Memory B cell (primary cell): ENCODE measurements at regions not wholly inside any gene's neighbourhood (a gene's known extent, or its start where the extent isn't known, plus 50 kb on each side); places are given as distances from the start of the nearest gene placed in this dataset.
"Not testable (repeated sequence)": the region's sequence is repeated elsewhere in the genome, so short reads cannot be mapped to it uniquely, and the experiment has no call there.

Source experiments
- ATAC-seq: fragments of 150-1000 bp; cut with Tn5 transposase; 2 replicates; pipeline ENCODE4 v1.10.0; 2021; ENCODE audit warnings: low read depth, mild to moderate bottlenecking, moderate library complexity
- DNase-seq, 2 donors: peaks; one replicate each; pipeline ENCODE4 v3.0.0; 2022; ENCODE audit warnings: low spot score in 2 of 2
- H3K27ac Mint-ChIP-seq: one replicate; pipeline ENCODE4 v1.8.0; 2022; ENCODE audit warnings: mild to moderate bottlenecking, moderate library complexity, mixed read lengths
- H3K27me3 Mint-ChIP-seq: one replicate; pipeline ENCODE4 v1.8.0; 2022; ENCODE audit warnings: mixed read lengths
- H3K36me3 Mint-ChIP-seq: one replicate; pipeline ENCODE4 v1.8.0; 2022; ENCODE audit warnings: mild to moderate bottlenecking, mixed read lengths
- H3K4me1 Mint-ChIP-seq: one replicate; pipeline ENCODE4 v1.8.0; 2022; ENCODE audit warnings: mixed read lengths
- H3K4me3 Mint-ChIP-seq: one replicate; pipeline ENCODE4 v1.8.0; 2022; ENCODE audit warnings: mild to moderate bottlenecking, moderate library complexity, mixed read lengths
- H3K9me3 Mint-ChIP-seq: one replicate; pipeline ENCODE4 v1.8.0; 2022; ENCODE audit warnings: mixed read lengths

GRCh38 chr1:189305279-189305678 lies 1172.4 kb downstream of the BRINP3 start:
- H3K4me1 Mint-ChIP-seq: no peaks in the 10 kb centered on the region
- DNase-seq: no peak
- no peak for ATAC-seq
- H3K27ac Mint-ChIP-seq: no peak overlapping the region
- no peaks in the 10 kb centered on the region for H3K27me3 Mint-ChIP-seq
- H3K4me3 Mint-ChIP-seq: no peak overlapping the region
- H3K36me3 Mint-ChIP-seq: no peaks in the 10 kb centered on the region
- H3K9me3 Mint-ChIP-seq: peaks cover 8% of the 10 kb centered on the region

- no peak overlapping the region for H3K27ac Mint-ChIP-seq
- H3K27me3 Mint-ChIP-seq: no peaks in the 10 kb centered on the region
- no peak overlapping the region for H3K4me3 Mint-ChIP-seq
- peaks cover 1% of the 10 kb centered on the region for H3K9me3 Mint-ChIP-seq
- ATAC-seq (no peak), DNase-seq (no peak)
- H3K4me1 Mint-ChIP-seq: no peaks in the 10 kb centered on the region
- H3K36me3 Mint-ChIP-seq: no peaks in the 10 kb centered on the region
Measured at GRCh38 chr1:189311915-189312314, 1165.7 kb downstream of the BRINP3 start.

GRCh38 chr1:189312499-189312898 lies 1165.2 kb downstream of the BRINP3 start:
- no peaks in the 10 kb centered on the region for H3K36me3 Mint-ChIP-seq
- H3K4me3 Mint-ChIP-seq: no peak overlapping the region
- H3K27me3 Mint-ChIP-seq: no peaks in the 10 kb centered on the region
- no peaks in the 10 kb centered on the region for H3K4me1 Mint-ChIP-seq
- no peak for DNase-seq
- no peak overlapping the region for H3K27ac Mint-ChIP-seq
- H3K9me3 Mint-ChIP-seq: peaks cover 1% of the 10 kb centered on the region
- no peak for ATAC-seq

DNA sequence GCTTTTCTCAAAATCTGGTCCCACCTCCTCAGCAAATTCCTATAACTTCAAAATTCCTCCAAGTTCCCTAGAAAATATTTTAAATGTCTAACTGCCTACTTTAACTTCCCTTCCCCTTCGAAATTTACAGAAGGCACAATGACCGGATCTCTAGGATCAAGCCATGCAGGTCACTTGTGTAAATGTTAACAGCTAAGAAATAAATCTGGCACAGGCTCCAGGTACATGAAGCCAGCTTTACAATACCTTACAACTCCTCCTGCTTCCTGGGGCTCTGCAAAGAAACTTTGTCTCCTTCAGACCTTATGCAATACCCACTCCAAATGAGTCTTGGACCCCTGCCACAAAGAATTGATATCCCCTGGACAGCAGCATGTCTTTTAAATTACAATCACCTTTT lies 1164.2 kb downstream of the BRINP3 start:
- no peaks in the 10 kb centered on the region for H3K27me3 Mint-ChIP-seq
- H3K36me3 Mint-ChIP-seq: no peaks in the 10 kb centered on the region
- H3K27ac Mint-ChIP-seq: no peak overlapping the region
- peaks cover 1% of the 10 kb centered on the region for H3K9me3 Mint-ChIP-seq
- H3K4me3 Mint-ChIP-seq: no peak overlapping the region
- H3K4me1 Mint-ChIP-seq: no peaks in the 10 kb centered on the region
- DNase-seq: no peak
- no peak for ATAC-seq

GRCh38 chr1:189315035-189315901 lies 1162.4 kb downstream of the BRINP3 start:
- ATAC-seq (no peak), DNase-seq (no peak)
- Mint-ChIP-seq H3K4me1 (no peaks in the 10 kb centered on the region), H3K27ac (no peak overlapping the region), H3K9me3 (peaks cover 2% of the 10 kb centered on the region), H3K27me3 (no peaks in the 10 kb centered on the region), H3K36me3 (no peaks in the 10 kb centered on the region), H3K4me3 (no peak overlapping the region)

DNA sequence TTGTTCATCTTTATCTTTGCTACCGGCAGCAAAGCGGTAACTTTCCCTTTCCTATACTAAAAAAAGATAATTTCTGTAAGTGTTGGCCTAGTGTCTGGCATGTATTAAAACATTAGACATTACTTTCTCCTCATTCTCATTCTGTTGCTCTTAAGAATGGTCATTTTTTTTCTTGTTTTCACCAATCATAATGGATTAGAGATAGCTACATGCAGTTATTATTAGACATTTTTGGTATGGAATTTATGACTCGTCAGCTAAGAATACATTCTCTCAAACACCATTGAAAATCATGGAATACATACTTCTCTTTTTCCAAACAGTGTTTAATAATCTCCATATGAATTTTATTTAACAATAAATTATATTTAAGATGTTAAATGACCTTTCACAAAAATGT lies 1154.6 kb downstream of the BRINP3 start:
- H3K4me3 Mint-ChIP-seq: no peak overlapping the region
- H3K27me3 Mint-ChIP-seq: no peaks in the 10 kb centered on the region
- H3K27ac Mint-ChIP-seq: no peak overlapping the region
- no peaks in the 10 kb centered on the region for H3K4me1 Mint-ChIP-seq
- DNase-seq: no peak
- ATAC-seq: no peak
- no peaks in the 10 kb centered on the region for H3K36me3 Mint-ChIP-seq
- H3K9me3 Mint-ChIP-seq: peaks cover 2% of the 10 kb centered on the region

DNA sequence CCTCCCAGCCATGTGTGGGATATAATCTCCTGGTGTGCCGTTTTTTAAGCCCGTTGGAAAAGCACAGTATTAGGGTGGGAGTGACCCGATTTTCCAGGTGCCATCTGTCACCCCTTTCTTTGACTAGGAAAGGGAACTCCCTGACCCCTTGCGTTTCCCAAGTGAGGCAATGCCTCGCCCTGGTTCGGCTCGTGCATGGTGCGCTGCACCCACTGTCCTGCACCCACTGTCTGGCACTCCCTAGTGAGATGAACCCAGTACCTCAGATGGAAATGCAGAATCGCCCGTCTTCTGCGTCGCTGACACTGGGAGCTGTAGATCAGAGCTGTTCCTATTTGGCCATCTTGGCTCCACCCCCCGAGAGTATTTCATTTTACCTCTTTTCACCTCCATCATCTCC lies 1146.6 kb downstream of the BRINP3 start:
- not testable (repeated sequence) for H3K27ac Mint-ChIP-seq, H3K27me3 Mint-ChIP-seq, H3K4me1 Mint-ChIP-seq, H3K4me3 Mint-ChIP-seq, H3K36me3 Mint-ChIP-seq, ATAC-seq, DNase-seq, H3K9me3 Mint-ChIP-seq

- no peak for ATAC-seq
- Mint-ChIP-seq H3K4me3 (no peak overlapping the region), H3K27ac (no peak overlapping the region), H3K36me3 (no peaks in the 10 kb centered on the region), H3K27me3 (no peaks in the 10 kb centered on the region), H3K9me3 (peaks cover 5% of the 10 kb centered on the region), H3K4me1 (no peaks in the 10 kb centered on the region)
- DNase-seq: no peak
Measured at GRCh38 chr1:189336115-189337100, 1141.3 kb downstream of the BRINP3 start.

DNA sequence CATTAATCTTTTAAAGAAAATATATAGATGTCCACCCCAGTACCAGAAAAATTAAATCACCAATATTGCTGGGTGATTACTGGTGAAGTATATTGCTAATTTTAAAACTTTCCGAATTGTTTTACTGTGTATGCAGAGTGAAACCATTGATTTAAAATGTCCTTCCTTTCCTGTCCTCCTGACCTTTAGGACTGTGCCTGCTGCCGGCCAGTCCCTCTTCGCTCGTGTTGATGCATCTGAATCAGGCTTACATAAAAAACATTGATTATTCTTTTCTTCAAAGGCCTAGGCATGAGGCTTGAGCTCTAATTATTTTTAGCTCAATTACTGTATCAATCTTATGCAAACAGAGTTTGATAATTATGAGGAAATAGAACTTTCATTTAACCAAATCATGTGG lies 1128.1 kb downstream of the BRINP3 start:
- H3K9me3 Mint-ChIP-seq: peaks cover 3% of the 10 kb centered on the region
- no peaks in the 10 kb centered on the region for H3K27me3 Mint-ChIP-seq
- H3K36me3 Mint-ChIP-seq: no peaks in the 10 kb centered on the region
- ATAC-seq (no peak), DNase-seq (no peak)
- H3K4me3 Mint-ChIP-seq: no peak overlapping the region
- H3K4me1 Mint-ChIP-seq: peaks cover 2% of the 10 kb centered on the region
- no peak overlapping the region for H3K27ac Mint-ChIP-seq

DNA sequence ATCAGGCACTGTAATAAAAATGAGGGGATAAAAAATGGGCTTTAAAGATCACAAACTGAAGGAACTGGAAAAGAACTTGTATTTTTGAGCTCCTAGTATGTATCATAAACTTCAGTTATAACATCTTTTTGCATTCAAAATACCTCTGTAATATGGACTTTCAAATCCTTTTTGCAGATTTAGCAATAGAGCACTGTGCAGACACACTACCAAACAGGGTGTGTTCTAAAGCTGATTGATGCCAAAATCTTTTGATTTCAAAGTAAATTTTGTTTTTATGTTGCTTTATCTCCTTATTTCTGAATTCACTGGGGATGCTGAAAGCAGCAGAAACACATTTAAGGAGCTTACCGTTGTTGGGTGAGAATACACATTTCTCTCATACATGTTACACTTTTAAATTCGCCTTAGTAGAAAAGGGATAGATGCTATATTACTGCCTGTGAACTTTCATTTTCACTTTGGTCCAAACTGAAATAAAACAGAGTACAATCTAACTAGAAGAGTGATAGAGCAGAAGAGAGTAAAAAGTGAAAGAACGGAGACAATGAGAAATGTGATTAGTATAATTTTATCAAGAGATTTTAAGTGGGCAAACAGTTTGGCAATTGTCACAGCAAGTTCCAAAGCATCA lies 1126.6 kb downstream of the BRINP3 start:
- Mint-ChIP-seq H3K27ac (no peak overlapping the region), H3K27me3 (no peaks in the 10 kb centered on the region), H3K4me3 (no peak overlapping the region), H3K9me3 (peaks cover 3% of the 10 kb centered on the region), H3K36me3 (no peaks in the 10 kb centered on the region), H3K4me1 (peaks cover 2% of the 10 kb centered on the region)
- DNase-seq: no peak
- no peak for ATAC-seq

GRCh38 chr1:189351960-189352359 lies 1125.7 kb downstream of the BRINP3 start:
- ATAC-seq: no peak
- DNase-seq: no peak
- no peaks in the 10 kb centered on the region for H3K36me3 Mint-ChIP-seq
- no peak overlapping the region for H3K4me3 Mint-ChIP-seq
- peaks cover 2% of the 10 kb centered on the region for H3K4me1 Mint-ChIP-seq
- peaks cover 3% of the 10 kb centered on the region for H3K9me3 Mint-ChIP-seq
- no peak overlapping the region for H3K27ac Mint-ChIP-seq
- no peaks in the 10 kb centered on the region for H3K27me3 Mint-ChIP-seq

DNA sequence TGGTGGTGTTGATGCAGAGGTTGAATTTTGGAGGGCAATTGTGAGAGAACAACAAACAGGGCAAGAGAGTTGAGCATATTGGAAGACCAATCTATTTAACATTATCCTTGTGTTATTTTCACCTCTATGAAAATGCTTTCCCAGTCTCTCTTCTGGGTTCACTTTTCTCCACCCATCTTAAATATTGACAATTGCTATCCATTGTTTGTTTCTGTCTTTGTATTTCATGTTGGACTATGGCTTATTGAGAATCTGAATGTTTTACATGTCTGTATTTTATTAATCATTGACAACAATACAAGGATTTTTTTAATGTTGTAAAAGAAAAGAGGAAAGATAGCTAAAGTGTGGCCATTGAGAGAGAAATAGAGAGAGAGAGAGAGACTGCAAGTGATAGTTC lies 1121.5 kb downstream of the BRINP3 start:
- ATAC-seq (no peak), DNase-seq (no peak)
- Mint-ChIP-seq H3K27me3 (no peaks in the 10 kb centered on the region), H3K36me3 (no peaks in the 10 kb centered on the region), H3K9me3 (peaks cover 3% of the 10 kb centered on the region), H3K4me3 (no peak overlapping the region), H3K27ac (no peak overlapping the region), H3K4me1 (peaks cover 2% of the 10 kb centered on the region)

GRCh38 chr1:189357317-189357716 lies 1120.3 kb downstream of the BRINP3 start:
- H3K36me3 Mint-ChIP-seq: no peaks in the 10 kb centered on the region
- no peaks in the 10 kb centered on the region for H3K27me3 Mint-ChIP-seq
- no peak overlapping the region for H3K27ac Mint-ChIP-seq
- DNase-seq: no peak
- H3K9me3 Mint-ChIP-seq: peaks cover 2% of the 10 kb centered on the region
- H3K4me1 Mint-ChIP-seq: no peaks in the 10 kb centered on the region
- H3K4me3 Mint-ChIP-seq: no peak overlapping the region
- no peak for ATAC-seq

- Mint-ChIP-seq H3K4me1 (no peaks in the 10 kb centered on the region), H3K27ac (no peak overlapping the region), H3K4me3 (no peak overlapping the region), H3K9me3 (peaks cover 6% of the 10 kb centered on the region), H3K27me3 (no peaks in the 10 kb centered on the region), H3K36me3 (no peaks in the 10 kb centered on the region)
- ATAC-seq (no peak), DNase-seq (no peak)
Measured at GRCh38 chr1:189369612-189370011, 1108.1 kb downstream of the BRINP3 start.
